GM19455 (cell line): ENCODE measurements at regions not wholly inside any gene's neighbourhood (a gene's known extent, or its start where the extent isn't known, plus 50 kb on each side); places are given as distances from the start of the nearest gene placed in this dataset.

Experiments
- ATAC-seq: cut with Tn5 transposase; IDR thresholded peaks from one replicate; pipeline ENCODE4 v1.9.1; 2021; ENCODE audit not compliant: unreplicated experiment

DNA sequence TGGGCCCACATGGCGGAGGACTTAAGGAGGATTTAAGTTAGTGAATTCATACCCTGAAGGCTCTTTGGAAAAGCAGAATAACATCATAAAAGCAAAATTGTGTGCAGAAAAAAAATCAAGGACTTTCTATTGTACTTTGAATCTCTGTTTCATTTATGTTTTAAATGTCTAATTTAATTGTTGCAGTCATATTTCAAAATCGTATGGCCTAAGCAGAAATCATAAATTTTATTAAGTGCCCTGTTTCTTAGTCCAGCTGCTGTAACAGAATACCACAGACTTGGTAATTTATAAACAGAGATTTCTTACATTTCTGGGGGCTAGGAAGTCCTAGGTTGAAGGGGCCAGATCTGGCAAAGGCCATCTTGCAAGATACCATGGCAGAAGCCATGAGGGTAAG, 555.6 kb downstream of the LTN1 start:
- ATAC-seq = no peak

DNA sequence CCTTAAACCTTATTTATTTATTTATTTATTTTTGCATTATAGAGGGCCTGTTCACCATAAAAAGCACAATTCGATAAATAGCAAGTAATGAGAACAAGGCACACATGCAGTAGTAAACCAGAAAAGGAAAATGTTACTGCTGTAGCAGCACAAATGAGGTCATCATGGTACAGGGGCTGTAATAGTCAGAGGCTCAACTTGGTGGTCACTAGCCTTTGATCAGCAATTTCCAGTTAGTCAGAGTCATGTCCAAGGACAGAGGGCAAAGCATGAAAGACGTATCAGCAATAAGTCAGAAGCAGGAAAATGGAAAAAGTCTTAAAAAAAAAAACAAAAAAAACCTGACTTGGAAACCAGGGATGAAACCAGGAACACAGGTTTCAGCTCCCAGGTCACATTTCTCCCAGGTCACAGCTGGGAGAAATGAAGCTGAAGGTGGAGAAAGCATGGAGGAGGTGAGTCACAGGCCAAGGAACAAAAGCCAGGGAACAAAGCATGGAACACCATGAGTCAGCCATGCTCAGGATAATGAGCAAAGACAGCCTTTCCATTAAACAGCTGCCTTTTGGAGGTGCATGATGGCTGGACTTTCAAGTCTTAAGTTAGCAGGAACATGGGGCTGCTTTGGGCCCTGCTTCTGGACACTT, 556.3 kb downstream of the LTN1 start:
- ATAC-seq = no peak

DNA sequence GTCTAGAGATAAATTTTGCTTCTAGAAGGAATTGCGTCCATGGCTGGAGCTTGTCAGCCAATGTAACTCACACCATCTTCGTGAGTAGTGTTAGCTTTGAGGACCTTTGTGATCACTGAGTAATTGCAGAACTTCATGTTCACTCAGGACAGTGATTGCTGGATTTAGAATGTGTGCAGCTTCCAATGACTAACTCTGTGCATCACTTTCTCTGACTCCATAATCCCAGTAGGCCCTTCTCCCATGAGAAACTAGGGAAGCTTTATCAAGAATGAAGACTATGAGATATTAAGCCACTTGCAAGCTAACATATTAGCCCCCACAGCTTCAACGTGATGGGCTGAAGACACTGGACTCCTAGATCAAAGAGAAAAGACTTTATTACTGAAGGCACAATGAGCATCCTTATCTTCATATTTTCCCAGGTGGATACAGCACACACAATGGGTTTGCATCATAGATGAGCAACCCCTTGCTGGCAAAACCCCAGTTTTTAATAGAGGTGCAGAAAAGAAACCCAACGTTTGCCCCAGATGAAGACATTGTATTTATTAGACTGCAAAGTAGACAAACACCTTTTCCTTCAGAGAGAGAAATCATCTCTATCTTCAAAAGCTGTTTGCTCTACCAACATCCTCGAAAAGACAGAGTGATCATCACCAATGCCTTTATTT, 561.0 kb downstream of the LTN1 start:
- no peak for ATAC-seq

DNA sequence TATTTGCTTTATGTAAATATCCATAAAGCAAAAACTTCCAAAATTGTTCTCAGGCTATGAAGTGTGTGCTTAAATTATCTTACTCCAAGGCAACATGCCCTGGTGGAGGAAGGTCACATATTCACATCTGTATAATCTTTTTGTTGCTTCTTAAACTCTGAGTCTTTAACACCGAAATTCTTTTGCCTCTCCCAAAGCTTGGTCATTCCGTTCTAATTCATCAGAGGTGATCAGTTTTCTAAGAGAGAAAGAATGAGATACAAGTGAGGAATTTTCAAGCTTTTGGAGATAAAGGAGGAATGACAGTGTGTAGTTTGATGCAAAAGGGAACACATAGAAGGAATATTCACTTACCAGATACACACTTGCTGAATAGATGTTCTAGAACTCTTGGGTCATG, 561.7 kb downstream of the LTN1 start:
- ATAC-seq = no peak

DNA sequence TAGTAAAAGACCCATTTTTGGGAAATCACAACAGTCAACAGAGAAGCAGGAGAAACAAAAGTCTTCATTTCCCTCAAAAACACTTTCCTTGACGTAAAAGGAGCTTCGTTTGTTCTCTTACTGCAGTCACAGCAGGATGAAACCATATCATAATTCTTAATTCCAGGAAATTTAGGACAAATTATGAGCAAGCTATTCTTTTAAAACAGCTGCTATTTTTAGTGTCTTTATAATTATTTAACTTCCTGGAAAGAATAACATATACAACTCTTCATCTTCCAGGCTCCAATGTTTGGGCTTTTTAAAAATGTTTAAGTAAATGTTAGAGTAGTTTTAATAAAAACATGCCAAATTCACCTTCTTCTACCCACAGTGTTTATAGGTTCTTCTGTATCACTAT, 563.5 kb downstream of the LTN1 start:
- ATAC-seq = no peak

DNA sequence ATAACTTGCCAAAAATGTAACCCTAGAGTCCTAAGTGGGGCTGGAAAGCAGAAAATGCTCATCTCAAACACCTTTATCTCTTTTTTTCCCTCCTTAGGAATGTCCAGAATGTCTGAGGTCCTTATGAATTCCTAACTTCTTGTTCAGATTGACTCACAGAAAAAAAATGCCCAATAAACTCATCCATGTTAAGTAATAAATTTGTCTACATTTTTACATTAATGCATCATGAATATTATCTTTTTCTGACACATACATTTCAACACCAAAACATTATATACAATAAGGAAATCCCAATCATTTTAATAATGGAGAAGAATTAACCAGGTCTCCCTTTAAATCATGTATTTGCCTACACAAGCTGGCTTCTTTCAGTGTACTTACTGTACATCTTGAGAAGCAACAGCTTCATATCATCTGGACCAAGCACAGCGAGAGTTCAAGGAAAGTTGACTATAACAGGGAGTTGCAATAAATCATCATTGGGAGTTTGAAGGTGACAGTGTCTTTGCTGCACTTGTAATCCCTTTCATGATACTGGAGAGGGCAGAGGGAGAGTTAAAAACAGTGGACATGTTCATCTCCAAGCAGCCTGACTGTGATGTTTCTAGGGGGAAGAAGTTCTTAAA, 565.2 kb downstream of the LTN1 start:
- no peak for ATAC-seq

DNA sequence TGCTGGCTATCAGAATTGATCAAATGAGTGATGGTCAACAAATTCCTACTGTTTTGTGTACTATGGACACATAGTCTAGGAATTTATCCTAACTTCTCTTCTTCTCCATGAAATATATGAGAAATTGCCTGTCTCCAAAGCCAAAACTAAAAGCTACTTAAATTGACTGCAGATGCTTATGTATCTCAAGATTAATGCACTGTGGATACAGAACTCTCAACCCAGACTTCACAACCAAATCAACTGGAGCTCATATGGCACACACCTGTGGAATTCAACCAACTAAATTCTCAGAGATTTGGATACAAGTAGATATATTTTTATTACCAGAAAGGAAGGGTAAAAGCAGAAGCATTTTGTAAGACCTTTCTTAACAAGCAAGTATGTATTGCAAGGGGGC, 566.1 kb downstream of the LTN1 start:
- ATAC-seq = no peak

DNA sequence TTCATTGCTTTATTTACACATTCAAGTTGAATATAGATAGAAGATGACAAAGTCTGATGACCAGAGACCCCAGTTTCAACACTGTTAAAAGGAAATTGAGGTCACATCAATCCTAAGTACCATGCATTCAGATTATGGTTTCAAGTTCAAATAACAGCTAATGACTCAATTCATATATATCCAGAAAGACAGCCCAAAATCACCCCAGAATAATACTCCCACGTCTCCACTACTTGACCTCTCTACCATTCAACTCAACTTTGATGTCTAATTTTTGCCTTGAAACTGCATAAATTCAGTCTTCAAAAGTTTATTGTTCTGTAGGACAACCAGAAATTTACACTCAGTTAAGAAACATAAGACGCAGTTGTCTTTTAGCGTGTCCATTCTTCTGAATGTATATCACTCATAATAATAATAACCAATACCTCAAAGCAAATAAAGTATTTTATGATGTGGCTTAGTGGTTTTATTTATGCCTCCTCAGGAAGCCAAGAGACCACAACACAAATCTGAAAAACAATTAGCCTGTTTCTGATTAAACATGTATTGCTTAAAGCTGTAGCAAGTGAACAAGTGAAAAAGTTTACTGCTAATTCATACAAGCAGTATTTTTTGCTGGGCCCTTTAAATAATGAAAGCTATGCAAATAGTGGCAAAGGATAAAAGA, 569.0 kb downstream of the LTN1 start:
- no peak for ATAC-seq

DNA sequence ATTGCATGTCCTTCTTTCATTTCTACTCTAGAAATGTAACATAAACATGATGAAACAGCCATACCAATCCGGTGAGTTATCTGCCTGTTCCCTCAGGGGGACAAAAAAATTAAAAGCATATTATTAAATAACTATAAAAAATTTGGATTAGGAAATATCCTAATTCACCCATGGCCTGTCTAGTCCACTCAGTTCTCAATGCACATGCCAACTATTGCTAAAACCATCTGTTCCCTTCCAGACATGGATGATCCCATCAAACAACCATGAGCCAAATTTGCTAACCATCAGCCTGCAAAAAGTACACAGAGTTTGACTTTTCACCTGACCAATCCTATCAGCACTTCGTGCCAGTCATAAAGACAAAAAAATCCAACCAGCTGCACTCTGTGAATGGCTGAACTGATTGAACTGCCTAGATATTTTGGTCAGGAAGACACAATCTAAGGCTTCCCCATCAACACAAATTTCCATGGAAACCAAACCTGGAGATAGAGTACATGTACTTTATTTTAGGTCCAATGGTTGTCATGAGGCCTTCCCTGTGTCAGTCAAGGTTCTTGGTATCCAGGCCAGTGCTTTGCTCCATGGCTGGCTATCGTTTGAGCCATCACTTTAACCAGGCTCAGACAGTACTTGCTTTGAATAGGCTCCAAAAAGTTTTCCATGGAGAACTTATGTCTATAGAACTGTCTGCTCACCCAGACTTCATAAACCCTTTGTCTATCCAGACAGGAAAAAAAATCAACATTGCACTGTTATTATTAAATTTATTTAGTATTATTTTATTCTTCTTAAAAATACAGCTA, 570.8 kb downstream of the LTN1 start:
- ATAC-seq = no peak

DNA sequence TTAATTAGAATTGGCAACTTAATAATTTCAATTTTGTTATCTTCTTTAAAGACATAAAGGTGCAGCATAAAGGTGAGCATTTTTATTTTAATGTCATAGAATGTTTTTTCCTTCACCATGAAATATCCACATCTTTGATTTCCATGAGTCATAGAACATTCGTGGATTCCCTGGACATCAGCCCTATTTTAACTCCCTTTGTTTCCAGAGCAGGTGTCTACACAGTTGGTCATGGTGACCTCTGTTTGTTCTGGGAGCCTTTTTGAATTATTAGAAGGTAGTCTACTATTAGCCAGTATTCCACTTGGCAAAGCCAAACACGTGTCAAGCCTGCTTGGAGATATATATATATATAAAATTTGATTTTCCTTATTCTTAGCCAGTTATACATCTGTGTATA, 572.9 kb downstream of the LTN1 start:
- no peak for ATAC-seq

DNA sequence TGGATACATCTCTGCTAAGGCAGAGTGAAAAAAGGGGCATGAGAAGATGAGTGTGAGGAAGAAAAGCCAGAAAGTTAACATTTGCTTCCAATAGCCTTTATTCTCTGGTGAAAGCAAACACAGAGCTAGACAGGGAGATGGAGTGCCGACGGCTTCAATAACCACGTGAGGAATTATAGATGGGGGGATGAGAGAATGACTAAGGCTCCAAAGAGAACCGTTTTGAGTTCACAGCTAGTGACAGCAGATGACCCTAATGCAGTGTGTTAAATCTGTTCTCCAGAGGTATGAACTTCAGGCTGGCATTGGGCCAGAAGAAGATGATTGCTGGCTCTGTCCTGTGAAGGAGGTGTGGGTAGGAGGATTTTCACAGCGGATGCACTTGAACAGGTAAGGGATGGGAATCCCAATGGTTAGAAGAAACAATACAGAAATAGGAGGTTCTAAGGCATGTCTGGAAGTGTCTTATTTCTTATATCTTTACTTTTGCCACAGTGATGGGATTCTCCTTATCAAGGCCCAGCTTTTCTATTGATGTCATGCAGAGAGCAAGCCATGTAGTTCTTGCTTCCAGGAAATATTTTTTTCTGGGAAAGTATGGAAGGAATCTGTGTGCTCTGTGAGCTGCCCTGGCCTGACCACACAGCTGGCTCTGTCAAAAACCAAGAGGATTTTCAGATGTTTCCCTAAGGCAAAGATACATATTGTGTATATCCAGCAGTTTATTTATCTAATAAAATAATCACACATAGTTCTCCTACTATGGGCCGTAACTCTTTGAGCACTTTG, 573.8 kb downstream of the LTN1 start:
- no peak for ATAC-seq

DNA sequence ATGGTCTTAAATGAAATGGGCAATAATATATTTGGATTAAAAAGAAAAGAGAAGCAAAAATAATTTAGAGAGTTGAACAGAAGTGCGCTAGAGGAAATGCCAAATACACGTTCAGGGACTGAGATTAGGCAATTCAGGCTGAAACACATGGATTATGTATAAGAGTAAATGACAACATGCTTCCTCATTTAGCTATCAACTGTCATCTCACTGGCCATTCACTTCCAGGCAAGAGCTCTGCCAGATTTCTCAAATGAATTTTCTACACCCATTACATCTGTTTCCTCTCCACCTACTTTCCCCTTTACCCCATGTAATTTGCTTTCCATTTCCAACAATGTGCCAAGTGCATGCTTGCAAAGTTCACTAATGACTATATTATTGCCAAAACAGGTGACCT, 582.4 kb downstream of the LTN1 start:
- ATAC-seq = no peak

DNA sequence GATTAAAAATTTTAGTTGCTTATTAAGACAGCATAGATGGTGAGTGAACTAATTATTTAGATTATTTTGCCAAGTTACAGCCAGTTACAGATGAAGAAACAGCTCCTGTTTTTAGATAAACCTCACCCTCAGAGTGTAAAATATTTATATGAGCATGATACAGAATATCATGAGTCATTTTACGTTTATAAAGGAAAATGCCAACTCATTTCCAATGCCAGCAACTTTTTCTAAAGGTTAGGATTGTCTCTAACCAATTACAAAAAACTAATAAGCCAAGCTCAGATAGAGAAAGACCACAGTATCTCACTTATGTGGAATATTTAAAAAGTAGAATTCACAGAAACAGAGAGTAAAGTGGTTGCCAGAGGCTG, 590.1 kb downstream of the LTN1 start:
- no peak for ATAC-seq

DNA sequence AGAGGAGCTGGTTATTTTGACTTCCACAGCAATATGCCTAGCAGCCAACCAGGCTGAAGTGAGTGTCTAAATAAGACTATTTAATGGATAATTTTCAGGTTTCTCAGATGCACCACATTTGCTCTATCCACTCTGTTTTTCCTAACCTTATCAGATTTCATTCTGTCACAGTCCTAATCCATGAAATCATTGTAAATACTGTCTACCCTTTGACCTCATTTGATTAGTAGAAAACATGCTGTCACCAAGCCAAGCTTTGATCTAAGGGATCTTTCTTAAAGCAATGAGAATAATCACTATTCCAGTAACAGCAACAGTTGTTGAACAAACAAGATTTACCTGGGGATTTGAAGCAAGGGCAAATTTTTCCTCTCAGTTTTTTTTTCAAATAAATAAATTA, 595.6 kb downstream of the LTN1 start:
- ATAC-seq = no peak

DNA sequence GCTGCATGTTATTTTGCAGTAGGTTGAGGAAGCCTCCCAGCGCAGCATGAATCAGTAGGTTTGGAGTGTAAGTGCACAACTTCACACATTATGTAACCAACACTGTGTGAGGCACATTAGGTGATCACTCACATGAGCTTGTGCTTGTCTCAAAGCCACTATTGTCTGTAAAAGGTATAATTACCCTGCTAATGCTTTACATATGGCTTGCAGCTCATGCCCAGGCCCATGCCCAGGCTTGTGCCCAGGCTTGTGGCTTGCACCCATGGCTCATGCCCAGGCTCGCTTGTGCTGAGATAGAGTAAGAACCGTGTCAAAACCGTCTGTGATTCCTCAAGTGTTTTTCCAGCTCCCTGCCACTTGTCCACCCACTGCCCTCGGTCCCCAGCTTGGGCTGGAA, 596.3 kb downstream of the LTN1 start:
- ATAC-seq = no peak

DNA sequence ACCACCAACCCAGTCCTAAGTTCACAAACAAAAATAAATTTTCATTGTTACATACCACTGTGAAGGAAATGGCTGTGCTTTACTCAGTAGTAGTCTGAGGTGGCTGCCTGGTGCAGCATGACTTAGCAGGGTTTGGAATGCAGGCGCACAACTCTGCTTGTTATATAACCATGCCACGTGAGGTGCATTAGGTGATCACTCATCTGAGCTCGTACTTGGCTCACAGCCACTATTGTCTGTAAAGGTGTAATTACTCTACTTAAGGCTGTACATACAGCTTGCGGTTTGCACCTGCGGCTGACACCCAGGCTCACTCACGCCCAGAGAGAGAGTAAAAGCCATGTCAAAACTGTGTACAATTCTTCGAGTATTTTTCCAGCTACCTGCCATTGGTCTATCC, 599.4 kb downstream of the LTN1 start:
- no peak for ATAC-seq

DNA sequence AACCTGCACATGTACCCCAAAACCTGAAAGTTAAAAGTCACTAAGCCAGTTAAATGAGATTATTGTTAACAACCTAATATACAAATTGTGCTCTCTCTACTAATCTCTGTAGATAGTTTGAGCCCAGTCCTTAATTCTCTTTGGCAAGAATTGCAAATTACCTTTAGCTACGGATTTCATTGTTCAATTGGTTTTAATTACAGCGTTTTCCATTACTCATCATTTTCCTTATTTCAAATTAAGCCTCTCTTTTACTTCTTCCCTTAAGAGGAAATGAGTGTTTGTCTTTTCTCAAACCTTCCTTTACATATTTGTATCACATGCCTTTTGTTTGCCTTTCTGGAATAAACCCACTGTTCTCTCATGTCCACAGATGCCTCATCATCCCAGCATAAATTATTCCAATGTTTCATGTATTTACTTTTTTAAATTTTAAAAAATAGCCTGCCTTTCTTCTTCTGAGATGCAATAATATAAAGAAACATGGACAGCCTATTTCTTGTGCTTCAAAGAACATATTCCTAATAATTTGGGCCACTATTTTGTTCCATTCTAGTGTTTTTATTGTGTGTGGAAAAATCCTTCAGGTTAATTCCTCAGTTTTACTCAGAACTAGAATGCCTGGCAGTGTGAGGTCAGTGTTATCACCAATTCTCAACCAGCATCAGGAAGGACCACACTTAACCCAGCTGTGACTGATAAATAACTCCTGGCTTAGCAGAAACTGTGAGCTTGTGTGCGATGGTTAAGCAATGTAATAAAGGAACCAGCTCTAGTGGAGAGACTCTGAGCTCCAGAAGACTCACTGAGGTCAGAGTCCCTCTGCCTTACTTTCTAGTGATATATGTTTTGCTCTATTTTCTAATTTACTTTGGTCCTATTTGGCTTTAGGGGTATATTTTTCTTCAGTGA, 600.5 kb downstream of the LTN1 start:
- no peak for ATAC-seq

DNA sequence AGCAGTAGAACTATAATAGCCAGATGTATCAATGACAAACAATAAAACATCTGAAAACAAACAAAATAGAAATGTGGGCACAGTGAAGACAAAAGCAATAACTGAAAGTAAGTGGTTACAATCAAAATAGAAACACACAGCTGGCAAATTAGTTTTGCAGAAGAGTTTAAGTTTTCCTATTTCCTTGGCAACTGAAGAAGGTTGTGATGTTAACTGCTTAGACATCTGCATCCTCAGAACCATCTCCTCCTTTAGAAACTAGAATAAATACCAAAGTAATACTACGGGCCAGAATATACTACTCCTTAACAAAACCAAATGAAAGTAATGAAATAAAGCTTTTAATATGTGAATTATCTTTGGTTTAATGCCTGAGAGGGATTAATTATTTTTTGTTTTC, 605.5 kb downstream of the LTN1 start:
- ATAC-seq = no peak

DNA sequence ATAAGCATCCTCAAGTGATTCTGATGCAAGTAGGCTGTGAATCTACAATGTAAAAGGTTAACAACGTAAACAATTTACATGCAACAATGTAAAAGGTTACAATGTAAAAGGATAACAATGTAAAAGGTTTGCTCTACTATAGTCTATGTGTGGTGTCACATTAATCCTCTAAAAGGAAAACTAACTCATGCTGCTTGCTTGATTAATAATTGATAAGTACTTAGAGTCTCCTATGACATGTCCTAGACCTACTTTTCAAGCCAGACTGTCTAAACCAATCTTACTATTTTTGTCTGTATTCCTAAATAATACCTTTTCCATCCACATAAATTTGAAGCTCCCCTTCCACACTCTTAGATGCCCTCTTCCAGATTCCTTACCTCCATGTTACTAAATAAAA, 606.8 kb downstream of the LTN1 start:
- ATAC-seq = no peak
